SK-N-SH treated with all-trans-retinoic acid at 6 μM for 48 hours (cell line): ENCODE measurements at regions not wholly inside any gene's neighbourhood (a gene's known extent, or its start where the extent isn't known, plus 50 kb on each side); places are given as distances from the start of the nearest gene placed in this dataset.

Experiments used
- ATAC-seq: fragments of 200-7000 bp; cut with Tn5 transposase; 3 replicates; pipeline ENCODE4 v1.9.1; 2020; ENCODE audit warnings: mild to moderate bottlenecking, moderate library complexity
- ARNTL ChIP-seq: fragments of 450-650 bp; formaldehyde crosslinking; IDR thresholded peaks from 2 replicates; pipeline ENCODE4 v1.5.0; 2020; ENCODE audit warnings: low read depth, mild to moderate bottlenecking, moderate library complexity, borderline replicate concordance
- BACH2 ChIP-seq: fragments of 250-450 bp; sonication (Bioruptor Pico); IDR thresholded peaks from 2 replicates; pipeline ENCODE4 v1.9.0; 2021; ENCODE audit warnings: mild to moderate bottlenecking, borderline replicate concordance
- CREB5 ChIP-seq: fragments of 250-450 bp; sonication (Bioruptor Pico); IDR thresholded peaks from 2 replicates; pipeline ENCODE4 v1.5.1; 2020; ENCODE audit warnings: low read depth, mild to moderate bottlenecking, moderate library complexity
- CSDC2 ChIP-seq: fragments of 250-450 bp; sonication (Bioruptor Pico); IDR thresholded peaks from 2 replicates; pipeline ENCODE4 v1.5.0; 2020; ENCODE audit warnings: mild to moderate bottlenecking, moderate library complexity
- ESRRG ChIP-seq: fragments of 250-450 bp; sonication (Bioruptor Pico); IDR thresholded peaks from 2 replicates; pipeline ENCODE4 v1.6.1; 2021; ENCODE audit warnings: mild to moderate bottlenecking
- GLIS3 ChIP-seq: fragments of 250-450 bp; sonication (Bioruptor Pico); IDR thresholded peaks from 2 replicates; pipeline ENCODE4 v1.5.0; 2020; ENCODE audit warnings: mild to moderate bottlenecking, moderate library complexity
- ISL1 ChIP-seq: fragments of 250-450 bp; sonication (Bioruptor Pico); IDR thresholded peaks from 2 replicates; pipeline ENCODE4 v2.1.2; 2022; ENCODE audit warnings: mild to moderate bottlenecking, moderate library complexity
- OSR1 ChIP-seq: fragments of 250-450 bp; sonication (Bioruptor Pico); IDR thresholded peaks from 2 replicates; pipeline ENCODE4 v1.8.0; 2022; ENCODE audit warnings: moderate library complexity, mild to moderate bottlenecking, inconsistent platforms
- PATZ1 ChIP-seq: fragments of 250-450 bp; sonication (Bioruptor Pico); IDR thresholded peaks from 2 replicates; pipeline ENCODE4 v1.8.0; 2020; ENCODE audit warnings: mild to moderate bottlenecking, moderate library complexity, borderline replicate concordance
- POU6F1 ChIP-seq: fragments of 250-450 bp; sonication (Bioruptor Pico); IDR thresholded peaks from 2 replicates; pipeline ENCODE4 v1.8.0; 2021; ENCODE audit warnings: low read depth, mild to moderate bottlenecking, moderate library complexity, borderline replicate concordance
- PPARA ChIP-seq: fragments of 250-450 bp; sonication (Bioruptor Pico); IDR thresholded peaks from 2 replicates; pipeline ENCODE4 v1.5.0; 2020; ENCODE audit warnings: mild to moderate bottlenecking, borderline replicate concordance
- RARB ChIP-seq: fragments of 250-450 bp; sonication (Bioruptor Pico); IDR thresholded peaks from 2 replicates; pipeline ENCODE4 v1.8.0; 2021; ENCODE audit warnings: mild to moderate bottlenecking, moderate library complexity
- TCF4 ChIP-seq: fragments of 250-450 bp; sonication (Bioruptor Pico); IDR thresholded peaks from 2 replicates; pipeline ENCODE4 v1.8.0; 2021; ENCODE audit warnings: mild to moderate bottlenecking, moderate library complexity, borderline replicate concordance
- TOX ChIP-seq: fragments of 250-450 bp; sonication (Bioruptor Pico); IDR thresholded peaks from 2 replicates; pipeline ENCODE4 v1.8.0; 2021; ENCODE audit warnings: mild to moderate bottlenecking, moderate library complexity, borderline replicate concordance
- TSHZ2 ChIP-seq: fragments of 250-450 bp; sonication (Bioruptor Pico); IDR thresholded peaks from 2 replicates; pipeline ENCODE4 v1.5.0; 2020; ENCODE audit warnings: mild to moderate bottlenecking, moderate library complexity
- ZC3H10 ChIP-seq: fragments of 250-450 bp; sonication (Bioruptor Pico); IDR thresholded peaks from 2 replicates; pipeline ENCODE4 v1.5.1; 2021; ENCODE audit warnings: mild to moderate bottlenecking, moderate library complexity
- ZFP3 ChIP-seq: fragments of 250-450 bp; sonication (Bioruptor Pico); IDR thresholded peaks from 2 replicates; pipeline ENCODE4 v1.5.0; 2020; ENCODE audit warnings: mild to moderate bottlenecking, moderate library complexity
- ZFP30 ChIP-seq: fragments of 450-650 bp; formaldehyde crosslinking; IDR thresholded peaks from 2 replicates; pipeline ENCODE4 v1.5.0; 2022; ENCODE audit warnings: mild to moderate bottlenecking, moderate library complexity
- ZNF565 ChIP-seq: fragments of 450-650 bp; formaldehyde crosslinking; conservative IDR thresholded peaks from 2 replicates; pipeline ENCODE4 v1.5.0; 2020; ENCODE audit warnings: low read depth, mild to moderate bottlenecking, moderate library complexity
- ZNF70 ChIP-seq: fragments of 450-650 bp; formaldehyde crosslinking; IDR thresholded peaks from 2 replicates; pipeline ENCODE4 v1.5.0; 2020; ENCODE audit warnings: mild to moderate bottlenecking, moderate library complexity
- ZNF8 ChIP-seq: fragments of 450-650 bp; formaldehyde crosslinking; IDR thresholded peaks from 2 replicates; pipeline ENCODE4 v1.5.0; 2020; ENCODE audit warnings: mild to moderate bottlenecking, moderate library complexity

GRCh38 chr10:130329792-130330191 lies 193.6 kb downstream of the GLRX3 start:
- TF ChIP-seq PATZ1 (CRISPR knock-in tag) (no peak), RARB (CRISPR knock-in tag) (no peak), ARNTL (no peak), CSDC2 (CRISPR knock-in tag) (no peak)
- TF ChIP-seq, all 23 proteins: peak for 0
- no peak for ATAC-seq

GRCh38 chr10:130333185-130333584 lies 197.0 kb downstream of the GLRX3 start:
- no peak for ATAC-seq
- no peak for TF ChIP-seq ISL1 (CRISPR knock-in tag)
- no peak for TF ChIP-seq ARNTL
- TF ChIP-seq CSDC2 (CRISPR knock-in tag), result no peak

GRCh38 chr10:130335336-130335735 lies 199.1 kb downstream of the GLRX3 start:
- no peak for ATAC-seq
- TF ChIP-seq OSR1 (no peak), PPARA (CRISPR knock-in tag) (no peak), TOX (no peak), CREB5 (CRISPR knock-in tag) (no peak), RARB (CRISPR knock-in tag) (no peak), ISL1 (CRISPR knock-in tag) (no peak), ZNF8 (CRISPR knock-in tag) (no peak), ZFP3 (no peak), ZFP30 (CRISPR knock-in tag) (no peak)

- ATAC-seq, result no peak
- TF ChIP-seq ZNF8 (CRISPR knock-in tag) (no peak), TCF4 (no peak), ZNF70 (no peak), ZC3H10 (CRISPR knock-in tag) (no peak), CSDC2 (CRISPR knock-in tag) (no peak), ZNF565 (CRISPR knock-in tag) (no peak), GLIS3 (CRISPR knock-in tag) (no peak)
- TF ChIP-seq, all 23 proteins: peak for 0
Observed at GRCh38 chr10:130336617-130337304, 200.6 kb downstream of the GLRX3 start.

- no peak for ATAC-seq
- no peak for TF ChIP-seq ZNF565 (CRISPR knock-in tag)
- TF ChIP-seq ESRRG (CRISPR knock-in tag), result no peak
- TF ChIP-seq, all 23 proteins: peak for 0
Observed at GRCh38 chr10:130337305-130337640, 201.1 kb downstream of the GLRX3 start.

- TF ChIP-seq BACH2 (no peak), TSHZ2 (CRISPR knock-in tag) (no peak), ZFP30 (CRISPR knock-in tag) (no peak), POU6F1 (CRISPR knock-in tag) (no peak), RARB (CRISPR knock-in tag) (no peak), ZC3H10 (CRISPR knock-in tag) (no peak), CSDC2 (CRISPR knock-in tag) (no peak)
- ATAC-seq, result no peak
Observed at GRCh38 chr10:130337696-130338635, 201.8 kb downstream of the GLRX3 start.
